ENCODE measurements at regions not wholly inside any gene's neighbourhood (a gene's known extent, or its start where the extent isn't known, plus 50 kb on each side); places are given as distances from the start of the nearest gene placed in this dataset.

- no peak for TF ChIP-seq CTCF (IDR thresholded peaks at IDR 0.05; ENCODE audit: low read depth, low read length, missing input control)
Measured at GRCh38 chr13:82565201-82565600, 1317.1 kb downstream of the SLITRK1 start (continued).

GRCh38 chr13:82560889-82561288 is 1321.4 kb downstream of the SLITRK1 start:
- Histone ChIP-seq H3K27ac (ENCODE audit: low read depth in 1 of 2, low read length in 2 of 2) (no peak overlapping the region), H3K4me3 (ENCODE audit: low read depth in 1 of 3, low read length in 3 of 3) (no peak overlapping the region), H3K27me3 (ENCODE audit: control insufficient read depth in 4 of 4, insufficient read depth in 4 of 4, low read length in 3 of 4) (no peaks in the 10 kb centered on the region), H3K9ac (ENCODE audit: low read depth in 1 of 2, low read length in 2 of 2) (no peak overlapping the region), H3K4me1 (ENCODE audit: control insufficient read depth in 4 of 4, insufficient read depth in 4 of 4, low read length in 3 of 4) (no peaks in the 10 kb centered on the region), H3K36me3 (ENCODE audit: control insufficient read depth in 4 of 4, insufficient read depth in 3 of 4, low read depth in 1 of 4, low read length in 3 of 4) (no peaks in the 10 kb centered on the region), H3K9me3 (ENCODE audit: control insufficient read depth in 4 of 4, low read length in 3 of 4) (no peaks in the 10 kb centered on the region)
- no peak for DNase-seq (ENCODE audit: low spot score)
- TF ChIP-seq RAD21 (IDR thresholded peaks at IDR 0.05) (no peak), HNF4A (conservative IDR thresholded peaks at IDR 0.05) (no peak), TAF1 (conservative IDR thresholded peaks at IDR 0.05) (no peak), FOXA1 (IDR thresholded peaks at IDR 0.05) (no peak)
- WGBS = 71% methylated on average over 1 of the region's 1 CpG

DNA sequence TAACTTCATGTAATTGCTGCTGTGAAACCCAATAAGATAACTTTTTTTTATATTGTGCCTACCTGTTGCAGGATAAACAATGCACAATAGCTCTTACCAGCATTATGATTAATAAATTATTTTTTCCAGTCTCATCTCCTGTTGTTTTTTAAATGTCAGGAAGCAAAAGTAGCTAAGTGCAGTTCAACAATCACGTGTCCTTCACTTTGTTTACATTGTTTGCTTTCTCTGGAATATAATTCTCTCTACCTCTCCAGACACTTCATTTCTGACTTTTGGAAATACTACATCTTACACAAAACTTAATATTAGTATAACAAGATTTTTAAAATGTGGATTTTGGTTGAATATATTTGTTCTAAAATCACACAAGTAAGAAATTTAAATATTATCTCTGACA is 1359.4 kb downstream of the SLITRK1 start:
- H3K27ac ChIP-seq (ENCODE audit: low read depth in 1 of 2, low read length in 2 of 2) = no peak overlapping the region
- H3K4me3 ChIP-seq (ENCODE audit: low read depth in 1 of 3, low read length in 3 of 3) = no peak overlapping the region
- no peak for DNase-seq (ENCODE audit: low spot score)
- H3K9ac ChIP-seq (ENCODE audit: low read depth in 1 of 2, low read length in 2 of 2) = no peak overlapping the region
- peaks cover 0 to 8% (median 6%) of the 10 kb centered on the region in 4 donors for H3K4me1 ChIP-seq (ENCODE audit: control insufficient read depth in 4 of 4, insufficient read depth in 4 of 4, low read length in 3 of 4)
- TF ChIP-seq HNF4A (conservative IDR thresholded peaks at IDR 0.05) (no peak), ZBTB33 (IDR thresholded peaks at IDR 0.05) (no peak), RAD21 (IDR thresholded peaks at IDR 0.05) (no peak), EGR1 (IDR thresholded peaks at IDR 0.05; ENCODE audit: low read depth in 2 of 2) (no peak), NR2F2 (IDR thresholded peaks at IDR 0.05) (no peak), ATF3 (IDR thresholded peaks at IDR 0.05) (no peak), RXRA (IDR thresholded peaks at IDR 0.05) (no peak), HNF4G (IDR thresholded peaks at IDR 0.05) (no peak), JUND (IDR thresholded peaks at IDR 0.05) (no peak), GABPA (IDR thresholded peaks at IDR 0.05 in 1 of 2, conservative IDR thresholded peaks at IDR 0.05 in 1 of 2) (no peak), YY1 (IDR thresholded peaks at IDR 0.05) (no peak), SP1 (IDR thresholded peaks at IDR 0.05) (no peak), FOXA2 (IDR thresholded peaks at IDR 0.05) (no peak), REST (IDR thresholded peaks at IDR 0.05) (no peak), CTCF (IDR thresholded peaks at IDR 0.05; ENCODE audit: low read depth, low read length, missing input control) (no peak), FOXA1 (IDR thresholded peaks at IDR 0.05) (no peak)
- TF ChIP-seq, protein P1, sequence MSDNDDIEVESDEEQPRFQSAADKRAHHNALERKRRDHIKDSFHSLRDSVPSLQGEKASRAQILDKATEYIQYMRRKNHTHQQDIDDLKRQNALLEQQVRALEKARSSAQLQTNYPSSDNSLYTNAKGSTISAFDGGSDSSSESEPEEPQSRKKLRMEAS (IDR thresholded peaks at IDR 0.05) = no peak
- H3K36me3 ChIP-seq (ENCODE audit: control insufficient read depth in 4 of 4, insufficient read depth in 3 of 4, low read depth in 1 of 4, low read length in 3 of 4) = no peaks in the 10 kb centered on the region
- no peaks in the 10 kb centered on the region for H3K9me3 ChIP-seq (ENCODE audit: control insufficient read depth in 4 of 4, low read length in 3 of 4)
- WGBS = 15% methylated on average over 1 of the region's 1 CpG
- no peaks in the 10 kb centered on the region for H3K27me3 ChIP-seq (ENCODE audit: control insufficient read depth in 4 of 4, insufficient read depth in 4 of 4, low read length in 3 of 4)
